NCI-H128 (cell line): ENCODE measurements at regions not wholly inside any gene's neighbourhood (a gene's known extent, or its start where the extent isn't known, plus 50 kb on each side); places are given as distances from the start of the nearest gene placed in this dataset.

Experiments used
- DNase-seq: peaks from one replicate; lab custom pipeline; 2025; ENCODE audit not compliant: unreplicated experiment; lab: John Stamatoyannopoulos, UW

- DNase-seq = no peak
These were observed 461.5 kb downstream of the IRS1 start for GRCh38 chr2:226337941-226338600.

- DNase-seq = no peak
These were observed 463.3 kb downstream of the IRS1 start for GRCh38 chr2:226336283-226336682.

- no peak for DNase-seq
These were observed 464.5 kb downstream of the IRS1 start for GRCh38 chr2:226334981-226335720.

GRCh38 chr2:226333388-226333787, 466.2 kb downstream of the IRS1 start:
- no peak for DNase-seq

- DNase-seq = no peak
These were observed 469.4 kb downstream of the IRS1 start for GRCh38 chr2:226330206-226330605.

- no peak for DNase-seq
These were observed 470.4 kb downstream of the IRS1 start for GRCh38 chr2:226329180-226329579.

GRCh38 chr2:226327830-226328229, 471.8 kb downstream of the IRS1 start:
- no peak for DNase-seq

- no peak for DNase-seq
These were observed 474.1 kb downstream of the IRS1 start for GRCh38 chr2:226325526-226325925.

- no peak for DNase-seq
These were observed 479.3 kb downstream of the IRS1 start for GRCh38 chr2:226320076-226320948.

GRCh38 chr2:226317970-226318369, 481.6 kb downstream of the IRS1 start:
- no peak for DNase-seq

- no peak for DNase-seq
These were observed 486.6 kb downstream of the IRS1 start for GRCh38 chr2:226313060-226313459.

GRCh38 chr2:226312155-226312554, 487.5 kb downstream of the IRS1 start:
- DNase-seq = no peak

- no peak for DNase-seq
These were observed 489.5 kb downstream of the IRS1 start for GRCh38 chr2:226310146-226310545.

GRCh38 chr2:226308986-226309385, 490.6 kb downstream of the IRS1 start:
- DNase-seq = no peak

- DNase-seq = no peak
These were observed 491.3 kb downstream of the IRS1 start for GRCh38 chr2:226308323-226308680.

GRCh38 chr2:226307487-226308322, 491.9 kb downstream of the IRS1 start:
- no peak for DNase-seq

GRCh38 chr2:226306969-226307368, 492.7 kb downstream of the IRS1 start:
- DNase-seq = no peak

- DNase-seq = no peak
These were observed 495.3 kb downstream of the IRS1 start for GRCh38 chr2:226304308-226304707.

- no peak for DNase-seq
These were observed 495.9 kb downstream of the IRS1 start for GRCh38 chr2:226303707-226304106.

- DNase-seq = no peak
These were observed 499.3 kb downstream of the IRS1 start for GRCh38 chr2:226300196-226300886.
